ENCODE measurements at regions not wholly inside any gene's neighbourhood (a gene's known extent, or its start where the extent isn't known, plus 50 kb on each side); places are given as distances from the start of the nearest gene placed in this dataset.

DNA sequence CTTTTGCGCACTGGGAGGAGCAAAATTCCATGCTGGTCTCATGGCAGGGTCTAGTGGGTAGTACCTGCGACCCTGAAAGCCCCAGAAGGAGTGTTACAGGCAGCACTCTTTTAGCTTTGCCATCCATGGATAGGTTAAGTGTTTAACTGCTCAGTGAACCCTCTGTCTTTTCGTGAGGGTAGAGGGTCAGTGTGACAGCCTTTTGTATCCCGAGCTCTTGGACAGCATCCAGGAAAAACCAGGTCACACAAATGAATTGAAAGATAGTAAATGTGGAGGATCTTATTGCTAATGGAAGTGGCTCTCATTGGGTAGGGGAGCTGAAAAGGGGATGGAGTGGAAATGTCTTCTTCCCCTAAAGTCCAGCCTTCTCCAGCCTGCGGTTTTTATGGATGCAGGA lies 57.8 kb upstream of the CCDC112 start:
- TF ChIP-seq, protein P1, sequence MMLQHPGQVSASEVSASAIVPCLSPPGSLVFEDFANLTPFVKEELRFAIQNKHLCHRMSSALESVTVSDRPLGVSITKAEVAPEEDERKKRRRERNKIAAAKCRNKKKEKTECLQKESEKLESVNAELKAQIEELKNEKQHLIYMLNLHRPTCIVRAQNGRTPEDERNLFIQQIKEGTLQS (CRISPR knock-in tag; IDR thresholded peaks at IDR 0.05), result no peak
- no peak for TF ChIP-seq ZNF576 (CRISPR knock-in tag; IDR thresholded peaks at IDR 0.05)
- TF ChIP-seq MEF2D (CRISPR knock-in tag; IDR thresholded peaks at IDR 0.05), result no peak
- TF ChIP-seq BRCA1 (CRISPR knock-in tag; IDR thresholded peaks at IDR 0.05), result no peak
- no peak for TF ChIP-seq YY1 (IDR thresholded peaks at IDR 0.05; ENCODE audit: insufficient read depth, insufficient replicate concordance, low read depth, low read length)
- TF ChIP-seq, protein P2, sequence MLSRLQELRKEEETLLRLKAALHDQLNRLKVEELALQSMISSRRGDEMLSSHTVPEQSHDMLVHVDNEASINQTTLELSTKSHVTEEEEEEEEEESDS (CRISPR knock-in tag; IDR thresholded peaks at IDR 0.05; ENCODE audit: borderline replicate concordance), result no peak
- TF ChIP-seq ZNF143 (CRISPR knock-in tag; IDR thresholded peaks at IDR 0.05), result no peak
- TF ChIP-seq ZNF10 (CRISPR knock-in tag; IDR thresholded peaks at IDR 0.05; ENCODE audit: borderline replicate concordance, low read depth), result no peak
